Spleen (tissue), 11 donors: ENCODE measurements at regions not wholly inside any gene's neighbourhood (a gene's known extent, or its start where the extent isn't known, plus 50 kb on each side); places are given as distances from the start of the nearest gene placed in this dataset.

Source experiments
- DNase-seq: peaks from one replicate; pipeline ENCODE4 v3.0.0-alpha.2; 2020
- H3K27ac ChIP-seq, 8 donors: fragments of 200-600 bp; sonication (generic) in 7 of 8; 1 replicate in 4 of 8; 2 replicates in 4 of 8; pipeline versions ENCODE4 v1.5.0 to v1.8.0; 2016 to 2021; ENCODE audit warnings: inconsistent platforms in 4 of 8, mild to moderate bottlenecking in 4 of 8, moderate library complexity in 1 of 8
- H3K27me3 ChIP-seq, 7 donors: fragments of 200-600 bp; sonication (generic) in 6 of 7; replicated peaks in 1 of 7; 1 replicate in 4 of 7; 2 replicates in 3 of 7; pipeline versions ENCODE4 v1.5.0 to v1.8.0; 2016 to 2021; ENCODE audit warnings: inconsistent platforms in 3 of 7, mild to moderate bottlenecking in 1 of 7
- H3K36me3 ChIP-seq, 6 donors: fragments of 200-600 bp; sonication (generic) in 5 of 6; 1 replicate in 4 of 6; 2 replicates in 2 of 6; pipeline versions ENCODE4 v1.5.0 to v1.8.0; 2016 to 2021; ENCODE audit warnings: inconsistent platforms in 2 of 6
- H3K4me1 ChIP-seq, 6 donors: fragments of 200-600 bp; sonication (generic) in 5 of 6; 1 replicate in 3 of 6; 2 replicates in 3 of 6; pipeline versions ENCODE4 v1.5.0 to v1.8.0; 2016 to 2021; ENCODE audit warnings: inconsistent platforms in 3 of 6
- H3K4me3 ChIP-seq, 8 donors: fragments of 200-600 bp; sonication (generic) in 7 of 8; 1 replicate in 4 of 8; 2 replicates in 4 of 8; pipeline versions ENCODE4 v1.5.0 to v1.8.0; 2016 to 2021; ENCODE audit warnings: inconsistent platforms in 4 of 8, mild to moderate bottlenecking in 4 of 8, moderate library complexity in 2 of 8
- H3K9me3 ChIP-seq, 8 donors: fragments of 200-600 bp; sonication (generic) in 7 of 8; 1 replicate in 4 of 8; 2 replicates in 4 of 8; pipeline versions ENCODE4 v1.5.0 to v1.8.0; 2016 to 2021; ENCODE audit warnings: inconsistent platforms in 4 of 8
- CTCF ChIP-seq, 11 experiments: fragments of 200-600 bp in 7 of 11; fragments of 450-650 bp in 4 of 11; sonication (generic) in 4 of 11; IDR thresholded peaks in 8 of 11; conservative IDR thresholded peaks in 3 of 11; 1 replicate in 7 of 11; 2 replicates in 4 of 11; pipeline versions ENCODE4 v1.4.0 to v1.8.0; 2016 to 2021; ENCODE audit warnings: antibody characterized with exemption in 11 of 11, inconsistent platforms in 4 of 11, mild to moderate bottlenecking in 1 of 11
- POLR2A ChIP-seq, 3 donors: fragments of 450-650 bp; IDR thresholded peaks; one replicate each; pipeline ENCODE4 v1.5.1; 2017; ENCODE audit warnings: antibody characterized with exemption in 3 of 3, mild to moderate bottlenecking in 1 of 3
- POLR2AphosphoS5 ChIP-seq, 3 donors: sonication (generic); formaldehyde crosslinking; IDR thresholded peaks; one replicate each; pipeline ENCODE4 v1.5.1; 2017; ENCODE audit warnings: antibody characterized with exemption in 3 of 3
- WGBS, 5 donors: extraction: QIAGEN DNeasy Blood & Tissue Kit in 3 of 5; methylation state at CpG; one replicate each; pipeline versions ENCODE4 v1.1.5 to v1.1.7; 2013 to 2018; 5-methylcytosine and 5-hydroxymethylcytosine counted together
- intact Hi-C: fragments of 100-400 bp; cut with DNase I; formaldehyde crosslinking; loops from one replicate; pipeline ENCODE4 v1.15.0; 2023; ENCODE audit warnings: low total_unique reads
- donor health status: healthy with polysubstance abuse.
- donor health status: DM: no; HTN: no; CAD: no; lungs with moderate emphysema.
- donor health status: DM: no; HTN: no; CAD: no.
- donor health status: Bipolar disorder and iron deficiency.
- donor health status: healthy.
- donor health status: DM: no; HTN: no; CAD: no.
- donor health status: DM: yes; HTN: yes; CAD: no.

- H3K9me3 ChIP-seq, result peaks cover 0 to 6% (median 0%) of the 10 kb centered on the region in 8 donors
- no peak overlapping the region for H3K27ac ChIP-seq
- no peaks in the 10 kb centered on the region for H3K27me3 ChIP-seq
- intact Hi-C loops, result no loop called here
- H3K36me3 ChIP-seq, result no peaks in the 10 kb centered on the region
- no peaks in the 10 kb centered on the region for H3K4me1 ChIP-seq
- H3K4me3 ChIP-seq, result no peak overlapping the region
- TF ChIP-seq POLR2AphosphoS5 (IDR thresholded peaks at IDR 0.05) (no peak), CTCF (IDR thresholded peaks at IDR 0.05 in 8 of 11, conservative IDR thresholded peaks at IDR 0.05 in 3 of 11) (no peak), POLR2A (IDR thresholded peaks at IDR 0.05) (no peak)
- DNase-seq, result no peak
- 68 to 83% (median 77%) methylated on average over 2 of the region's 2 CpGs for WGBS, 5 donors
Measured at GRCh38 chr6:66913657-66914056, 1206.6 kb upstream of the EYS start.

- WGBS, 5 donors, result 31 to 87% (median 47%) methylated on average over 4 of the region's 4 CpGs
- H3K36me3 ChIP-seq, result no peaks in the 10 kb centered on the region
- H3K27ac ChIP-seq, result no peak overlapping the region
- H3K4me1 ChIP-seq, result no peaks in the 10 kb centered on the region
- TF ChIP-seq POLR2A (IDR thresholded peaks at IDR 0.05), result no peak
- TF ChIP-seq CTCF (IDR thresholded peaks at IDR 0.05 in 8 of 11, conservative IDR thresholded peaks at IDR 0.05 in 3 of 11), result no peak
- no peak for TF ChIP-seq POLR2AphosphoS5 (IDR thresholded peaks at IDR 0.05)
- H3K4me3 ChIP-seq, result no peak overlapping the region
- H3K9me3 ChIP-seq, result peaks cover 0 to 15% (median 7%) of the 10 kb centered on the region in 8 donors
- intact Hi-C loops, result no loop called here
- no peaks in the 10 kb centered on the region for H3K27me3 ChIP-seq
- no peak for DNase-seq
Measured at GRCh38 chr6:66902457-66902856, 1195.4 kb upstream of the EYS start.

GRCh38 chr6:66900133-66901083, 1193.4 kb upstream of the EYS start:
- H3K4me3 ChIP-seq, result no peak overlapping the region
- TF ChIP-seq POLR2A (IDR thresholded peaks at IDR 0.05), result no peak
- 64 to 78% (median 68%) methylated on average over 8 of the region's 8 CpGs for WGBS, 5 donors
- intact Hi-C loops, result no loop called here
- H3K9me3 ChIP-seq, result peaks cover 0 to 35% (median 24%) of the 10 kb centered on the region in 8 donors
- H3K27ac ChIP-seq, result no peak overlapping the region
- H3K36me3 ChIP-seq, result no peaks in the 10 kb centered on the region
- H3K4me1 ChIP-seq, result no peaks in the 10 kb centered on the region
- no peak for DNase-seq
- H3K27me3 ChIP-seq, result no peaks in the 10 kb centered on the region

GRCh38 chr6:66897576-66897975, 1190.5 kb upstream of the EYS start:
- DNase-seq, result no peak
- Histone ChIP-seq H3K4me3 (no peak overlapping the region), H3K27ac (no peak overlapping the region), H3K27me3 (no peaks in the 10 kb centered on the region), H3K4me1 (no peaks in the 10 kb centered on the region), H3K9me3 (peaks cover 0 to 37% (median 26%) of the 10 kb centered on the region in 8 donors), H3K36me3 (no peaks in the 10 kb centered on the region)
- intact Hi-C loops, result no loop called here
- WGBS, 5 donors, result 66 to 86% (median 72%) methylated on average over 2 of the region's 2 CpGs
- no peak for TF ChIP-seq POLR2A (IDR thresholded peaks at IDR 0.05)
- TF ChIP-seq CTCF (IDR thresholded peaks at IDR 0.05 in 8 of 11, conservative IDR thresholded peaks at IDR 0.05 in 3 of 11), result no peak
- no peak for TF ChIP-seq POLR2AphosphoS5 (IDR thresholded peaks at IDR 0.05)
